ENCODE measurements at regions not wholly inside any gene's neighbourhood (a gene's known extent, or its start where the extent isn't known, plus 50 kb on each side); places are given as distances from the start of the nearest gene placed in this dataset.

DNA sequence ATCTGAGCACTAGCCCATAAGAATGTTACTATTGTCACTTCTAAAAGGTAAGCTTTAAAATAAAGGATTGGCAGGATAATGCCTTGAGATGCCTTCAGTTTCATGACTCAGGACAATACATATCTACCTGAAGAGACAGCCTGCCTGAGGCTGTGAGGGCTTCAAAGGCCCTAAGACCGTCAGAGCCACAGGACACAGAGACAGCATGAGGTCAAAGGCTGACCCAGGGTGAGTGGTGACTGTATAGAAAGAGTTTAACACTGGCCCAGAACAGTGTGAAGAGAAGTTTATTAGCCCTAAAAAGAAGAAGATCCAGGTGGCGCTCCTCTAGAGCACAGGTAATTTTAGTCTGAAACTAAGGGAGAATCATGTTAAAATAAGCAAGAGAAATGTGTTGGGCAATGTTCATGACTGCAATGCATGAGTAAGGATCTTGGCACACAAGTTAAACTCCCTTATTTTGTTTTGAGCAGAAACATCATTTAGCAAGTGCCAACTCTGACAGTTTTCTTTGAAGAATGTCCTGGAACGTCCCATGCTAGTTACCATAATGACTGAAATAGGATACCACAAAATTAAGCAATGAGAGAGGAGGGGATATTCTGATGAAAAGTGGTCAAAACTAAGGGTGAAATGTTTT lies 78.1 kb upstream of the FAM110C start:
- Histone ChIP-seq H3K9me3 (ENCODE audit: control insufficient read depth, low read length) (no peaks in the 10 kb centered on the region), H3K27me3 (ENCODE audit: control insufficient read depth, insufficient read depth, low read length, poor library complexity, severe bottlenecking) (no peaks in the 10 kb centered on the region), H3K36me3 (ENCODE audit: control insufficient read depth, insufficient read depth, low read length) (no peaks in the 10 kb centered on the region), H3K4me1 (ENCODE audit: control insufficient read depth, insufficient read depth, low read length) (no peaks in the 10 kb centered on the region), H3K9ac (ENCODE audit: extremely low read depth, low read length, poor library complexity, severe bottlenecking) (no peak overlapping the region), H3K4me3 (ENCODE audit: low read length) (no peak overlapping the region), H3K27ac (ENCODE audit: low read depth, low read length) (no peak overlapping the region)
- H3K4me1 Mint-ChIP-seq, result no peaks in the 10 kb centered on the region
- no peak for DNase-seq
- H3K36me3 Mint-ChIP-seq (ENCODE audit: low read depth), result no peaks in the 10 kb centered on the region
- TF ChIP-seq, protein P1, sequence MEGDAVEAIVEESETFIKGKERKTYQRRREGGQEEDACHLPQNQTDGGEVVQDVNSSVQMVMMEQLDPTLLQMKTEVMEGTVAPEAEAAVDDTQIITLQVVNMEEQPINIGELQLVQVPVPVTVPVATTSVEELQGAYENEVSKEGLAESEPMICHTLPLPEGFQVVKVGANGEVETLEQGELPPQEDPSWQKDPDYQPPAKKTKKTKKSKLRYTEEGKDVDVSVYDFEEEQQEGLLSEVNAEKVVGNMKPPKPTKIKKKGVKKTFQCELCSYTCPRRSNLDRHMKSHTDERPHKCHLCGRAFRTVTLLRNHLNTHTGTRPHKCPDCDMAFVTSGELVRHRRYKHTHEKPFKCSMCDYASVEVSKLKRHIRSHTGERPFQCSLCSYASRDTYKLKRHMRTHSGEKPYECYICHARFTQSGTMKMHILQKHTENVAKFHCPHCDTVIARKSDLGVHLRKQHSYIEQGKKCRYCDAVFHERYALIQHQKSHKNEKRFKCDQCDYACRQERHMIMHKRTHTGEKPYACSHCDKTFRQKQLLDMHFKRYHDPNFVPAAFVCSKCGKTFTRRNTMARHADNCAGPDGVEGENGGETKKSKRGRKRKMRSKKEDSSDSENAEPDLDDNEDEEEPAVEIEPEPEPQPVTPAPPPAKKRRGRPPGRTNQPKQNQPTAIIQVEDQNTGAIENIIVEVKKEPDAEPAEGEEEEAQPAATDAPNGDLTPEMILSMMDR (conservative IDR thresholded peaks at IDR 0.05), result no peak
- H3K27me3 Mint-ChIP-seq (ENCODE audit: insufficient read depth), result peaks cover 6% of the 10 kb centered on the region
- no peak overlapping the region for H3K4me3 Mint-ChIP-seq
- H3K9me3 Mint-ChIP-seq, result peaks cover 7% of the 10 kb centered on the region
- 64 to 83% methylated on average over 3 of the region's 3 CpGs for WGBS, 2 experiments (ENCODE audit: insufficient coverage in 1 of 2, insufficient read length in 1 of 2)
- H3K27ac Mint-ChIP-seq, result no peak overlapping the region

DNA sequence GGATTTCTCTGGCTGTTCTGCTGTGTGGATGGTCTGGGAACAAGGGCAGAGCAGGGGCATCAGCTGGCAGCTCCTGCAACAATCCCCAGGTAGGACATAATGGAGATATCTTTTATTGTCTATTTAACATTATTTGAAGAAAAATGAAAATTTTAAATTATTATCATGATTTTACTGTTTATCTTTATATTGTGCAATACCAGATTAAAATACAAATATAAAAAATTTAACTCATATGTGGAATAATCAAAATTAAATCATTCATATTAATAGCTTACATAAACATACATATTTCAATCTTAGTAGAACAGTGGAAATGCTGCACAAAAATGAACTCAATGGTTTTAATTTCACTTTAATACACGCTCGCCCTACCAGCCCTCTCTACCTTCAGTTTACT lies 70.6 kb upstream of the FAM110C start:
- Histone ChIP-seq H3K36me3 (ENCODE audit: control insufficient read depth, insufficient read depth, low read length) (no peaks in the 10 kb centered on the region), H3K9me3 (ENCODE audit: control insufficient read depth, low read length) (no peaks in the 10 kb centered on the region), H3K9ac (ENCODE audit: extremely low read depth, low read length, poor library complexity, severe bottlenecking) (no peak overlapping the region), H3K27me3 (ENCODE audit: control insufficient read depth, insufficient read depth, low read length, poor library complexity, severe bottlenecking) (no peaks in the 10 kb centered on the region), H3K4me3 (ENCODE audit: low read length) (no peak overlapping the region), H3K4me1 (ENCODE audit: control insufficient read depth, insufficient read depth, low read length) (peaks cover 5% of the 10 kb centered on the region), H3K27ac (ENCODE audit: low read depth, low read length) (no peak overlapping the region)
- Mint-ChIP-seq H3K9me3 (no peaks in the 10 kb centered on the region), H3K36me3 (ENCODE audit: low read depth) (no peaks in the 10 kb centered on the region), H3K27me3 (ENCODE audit: insufficient read depth) (peaks cover 5% of the 10 kb centered on the region), H3K27ac (no peak overlapping the region), H3K4me3 (no peak overlapping the region), H3K4me1 (peaks cover 20% of the 10 kb centered on the region)
- WGBS, 2 experiments (ENCODE audit: insufficient coverage in 1 of 2, insufficient read length in 1 of 2), result 100% methylated on average over 2 of the region's 2 CpGs; no CpG with 5 or more reads in 1 of the 2 experiments
- DNase-seq, result no peak
- TF ChIP-seq, protein P1 (conservative IDR thresholded peaks at IDR 0.05), result no peak

DNA sequence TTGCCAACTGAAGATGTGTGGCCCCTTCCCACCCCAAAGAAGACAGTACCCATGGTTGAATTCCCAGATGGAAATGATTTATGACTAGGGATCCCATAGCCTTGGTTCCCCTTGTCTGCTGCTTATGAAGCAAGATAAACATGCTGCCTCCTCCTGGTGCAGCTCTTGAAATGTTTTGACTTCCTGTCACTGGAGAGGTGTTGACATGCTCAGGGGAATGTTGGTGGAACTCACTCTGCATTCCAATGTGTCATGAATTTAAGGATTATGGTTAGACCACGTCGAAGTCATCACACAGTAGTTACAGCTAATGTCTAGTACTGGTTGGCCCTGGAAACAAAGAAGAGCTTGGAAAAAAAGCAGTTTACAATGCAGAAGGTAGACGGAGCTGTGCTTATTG lies 69.0 kb upstream of the FAM110C start:
- no peak overlapping the region for H3K9ac ChIP-seq (ENCODE audit: extremely low read depth, low read length, poor library complexity, severe bottlenecking)
- Mint-ChIP-seq H3K9me3 (no peaks in the 10 kb centered on the region), H3K27me3 (ENCODE audit: insufficient read depth) (no peaks in the 10 kb centered on the region), H3K27ac (no peak overlapping the region), H3K4me1 (peaks cover 20% of the 10 kb centered on the region), H3K36me3 (ENCODE audit: low read depth) (no peaks in the 10 kb centered on the region), H3K4me3 (no peak overlapping the region)
- no peaks in the 10 kb centered on the region for H3K9me3 ChIP-seq (ENCODE audit: control insufficient read depth, low read length)
- peak; percentile 73 for DNase-seq
- H3K4me1 ChIP-seq (ENCODE audit: control insufficient read depth, insufficient read depth, low read length), result peaks cover 5% of the 10 kb centered on the region
- H3K27me3 ChIP-seq (ENCODE audit: control insufficient read depth, insufficient read depth, low read length, poor library complexity, severe bottlenecking), result no peaks in the 10 kb centered on the region
- no peak overlapping the region for H3K4me3 ChIP-seq (ENCODE audit: low read length)
- H3K27ac ChIP-seq (ENCODE audit: low read depth, low read length), result no peak overlapping the region
- no peaks in the 10 kb centered on the region for H3K36me3 ChIP-seq (ENCODE audit: control insufficient read depth, insufficient read depth, low read length)
- 60 to 64% methylated on average over 3 of the region's 3 CpGs for WGBS, 2 experiments (ENCODE audit: insufficient coverage in 1 of 2, insufficient read length in 1 of 2)
- TF ChIP-seq, protein P1 (conservative IDR thresholded peaks at IDR 0.05), result peak; percentile 52

Measured in endodermal cell (in vitro differentiated cells).